ENCODE measurements at regions not wholly inside any gene's neighbourhood (a gene's known extent, or its start where the extent isn't known, plus 50 kb on each side); places are given as distances from the start of the nearest gene placed in this dataset.

DNA sequence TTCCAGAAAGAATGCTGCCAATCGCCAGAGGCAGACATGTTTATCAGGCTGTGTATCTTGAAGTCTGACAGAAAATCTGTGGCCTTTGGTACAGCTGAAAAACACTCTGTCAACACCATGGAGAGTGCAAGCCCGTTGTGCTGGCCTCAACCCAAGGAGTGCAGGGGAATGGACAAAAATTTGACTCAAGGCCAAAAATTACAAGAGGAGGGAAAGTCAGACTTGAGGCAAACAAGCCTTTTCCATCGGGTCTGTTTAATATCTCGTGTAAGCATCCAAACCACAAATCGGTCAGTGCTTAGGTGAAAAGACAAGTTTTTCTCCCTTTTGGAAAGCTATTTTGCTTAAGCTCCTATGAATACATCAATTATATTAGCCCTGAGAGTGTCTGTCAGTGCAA, 305.3 kb upstream of the NFE2L3 start:
- peak in 5 of 7 donors; percentile 41 to 72 (median 65) for DNase-seq
- Histone ChIP-seq H3K36me3 (replicated peaks in 1 of 2) (no peaks in the 10 kb centered on the region), H3K4me3 (no peak overlapping the region), H3K27me3 (no peaks in the 10 kb centered on the region), H3K4me1 (replicated peaks in 1 of 2) (peaks cover 10 to 32% of the 10 kb centered on the region in 2 donors), H3K9me3 (replicated peaks in 1 of 3) (no peaks in the 10 kb centered on the region), H3K27ac (peak overlapping the region in 1 of 5 donors; percentile 50)
- TF ChIP-seq, protein P1, sequence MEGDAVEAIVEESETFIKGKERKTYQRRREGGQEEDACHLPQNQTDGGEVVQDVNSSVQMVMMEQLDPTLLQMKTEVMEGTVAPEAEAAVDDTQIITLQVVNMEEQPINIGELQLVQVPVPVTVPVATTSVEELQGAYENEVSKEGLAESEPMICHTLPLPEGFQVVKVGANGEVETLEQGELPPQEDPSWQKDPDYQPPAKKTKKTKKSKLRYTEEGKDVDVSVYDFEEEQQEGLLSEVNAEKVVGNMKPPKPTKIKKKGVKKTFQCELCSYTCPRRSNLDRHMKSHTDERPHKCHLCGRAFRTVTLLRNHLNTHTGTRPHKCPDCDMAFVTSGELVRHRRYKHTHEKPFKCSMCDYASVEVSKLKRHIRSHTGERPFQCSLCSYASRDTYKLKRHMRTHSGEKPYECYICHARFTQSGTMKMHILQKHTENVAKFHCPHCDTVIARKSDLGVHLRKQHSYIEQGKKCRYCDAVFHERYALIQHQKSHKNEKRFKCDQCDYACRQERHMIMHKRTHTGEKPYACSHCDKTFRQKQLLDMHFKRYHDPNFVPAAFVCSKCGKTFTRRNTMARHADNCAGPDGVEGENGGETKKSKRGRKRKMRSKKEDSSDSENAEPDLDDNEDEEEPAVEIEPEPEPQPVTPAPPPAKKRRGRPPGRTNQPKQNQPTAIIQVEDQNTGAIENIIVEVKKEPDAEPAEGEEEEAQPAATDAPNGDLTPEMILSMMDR (IDR thresholded peaks at IDR 0.05): no peak
- TF ChIP-seq POLR2A (IDR thresholded peaks at IDR 0.05): no peak
- intact Hi-C loops (cut with DNase I): loop anchor here in 1 of 2 donors (5.0 to 10.0 kb wide), 2 partner anchors 122 to 599 kb away; no protein-coding TSS in a partner anchor
- 44 to 62% (median 52%) methylated on average over 5 of the region's 5 CpGs for WGBS, 4 donors

DNA sequence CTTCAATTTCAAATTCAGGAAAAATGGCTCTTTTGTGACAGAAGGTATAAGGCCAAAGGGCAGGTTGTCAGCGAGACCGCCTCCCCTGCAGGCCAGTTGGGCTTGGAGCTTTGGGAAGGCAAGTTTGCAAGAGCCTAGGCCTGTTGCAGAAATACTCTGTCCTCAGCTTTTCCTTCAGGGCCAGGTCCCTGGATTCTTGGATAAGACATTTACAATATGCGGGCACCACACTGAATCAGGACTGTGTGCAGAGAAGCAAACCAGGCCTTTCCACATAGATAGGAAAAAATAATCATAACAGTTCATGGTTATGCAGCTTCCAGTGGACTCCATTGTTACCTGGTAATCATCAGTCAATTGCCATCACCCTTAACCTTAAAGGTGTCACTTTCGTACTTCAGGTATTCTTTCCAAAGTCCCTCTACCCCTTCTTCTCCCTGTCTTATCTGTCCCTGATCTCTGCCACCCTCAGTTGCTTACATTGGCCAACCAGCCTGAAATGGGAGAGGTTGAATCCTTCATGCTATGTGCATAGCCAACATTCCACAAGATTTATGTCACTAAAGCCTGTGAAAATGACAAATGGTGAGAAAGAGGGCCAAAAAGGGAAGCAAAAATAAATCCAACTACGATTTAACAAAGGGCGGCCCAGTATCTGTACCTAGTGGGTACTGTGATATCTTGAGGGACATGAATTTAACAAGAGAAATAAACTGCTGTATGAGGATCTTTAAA, 304.5 kb upstream of the NFE2L3 start:
- WGBS, 4 donors: 77 to 87% (median 80%) methylated on average over 5 to 6 of the region's 6 CpGs

DNA sequence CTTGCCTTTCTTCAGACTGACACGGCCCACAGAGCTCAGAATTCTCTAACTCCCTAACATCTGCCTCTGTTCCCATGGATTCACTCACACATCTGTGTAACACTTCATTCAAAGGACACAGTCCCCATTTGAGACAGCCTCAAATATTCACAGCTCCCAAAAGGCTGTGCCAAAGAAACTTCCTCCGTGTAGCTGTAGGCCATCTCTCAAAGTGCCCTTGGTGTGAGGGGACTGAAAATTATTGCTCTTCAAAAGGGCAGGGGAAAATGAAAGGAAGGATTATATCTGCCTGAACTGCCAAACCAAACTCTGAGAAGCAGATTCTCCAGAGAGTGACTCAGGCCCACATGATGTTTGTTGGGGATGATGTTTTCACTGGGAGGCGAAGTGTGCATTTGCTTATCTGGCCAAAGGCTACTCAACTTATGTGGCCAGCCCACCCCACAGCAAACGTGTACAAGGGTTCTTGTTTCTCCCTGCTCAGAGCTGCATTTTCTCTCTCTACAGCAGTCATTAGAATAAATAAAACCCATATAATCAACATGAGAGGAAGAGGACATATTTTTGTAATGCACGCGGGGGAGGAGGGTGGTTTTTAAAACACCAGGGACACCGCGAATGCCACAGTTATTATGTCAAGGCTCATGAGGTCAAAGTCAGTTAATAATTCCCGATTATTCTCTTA, 302.4 kb upstream of the NFE2L3 start:
- peak in 5 of 7 donors; percentile 57 to 81 (median 62) for DNase-seq
- TF ChIP-seq, protein P1 (IDR thresholded peaks at IDR 0.05): no peak
- TF ChIP-seq POLR2A (IDR thresholded peaks at IDR 0.05): peak in 1 of 2 donors; percentile 16
- Histone ChIP-seq H3K27me3 (peaks cover 23% of the 10 kb centered on the region), H3K27ac (peak overlapping the region in 4 of 5 donors; percentile 64 to 77 (median 67)), H3K4me1 (replicated peaks in 1 of 2) (peaks cover 10 to 45% of the 10 kb centered on the region in 2 donors), H3K4me3 (no peak overlapping the region), H3K9me3 (replicated peaks in 1 of 3) (no peaks in the 10 kb centered on the region), H3K36me3 (replicated peaks in 1 of 2) (no peaks in the 10 kb centered on the region)
- 31 to 39% (median 33%) methylated on average over 9 of the region's 9 CpGs for WGBS, 4 donors
- intact Hi-C loops (cut with DNase I): loop anchor here (5.0 to 10.0 kb wide), 5 partner anchors 125 to 602 kb away; no protein-coding TSS in a partner anchor

More for the DNA sequence above, 304.5 kb upstream of the NFE2L3 start:
- H3K27me3 ChIP-seq: peaks cover 3% of the 10 kb centered on the region
- H3K4me3 ChIP-seq: no peak overlapping the region
- no peaks in the 10 kb centered on the region for H3K36me3 ChIP-seq (replicated peaks in 1 of 2)
- H3K9me3 ChIP-seq (replicated peaks in 1 of 3): no peaks in the 10 kb centered on the region
- no peak for DNase-seq
- H3K4me1 ChIP-seq (replicated peaks in 1 of 2): peaks cover 10 to 40% of the 10 kb centered on the region in 2 donors
- peak overlapping the region in 2 of 5 donors; percentile 4 to 50 for H3K27ac ChIP-seq
- no peak for TF ChIP-seq POLR2A (IDR thresholded peaks at IDR 0.05)
- TF ChIP-seq, protein P1 (IDR thresholded peaks at IDR 0.05): no peak
- intact Hi-C loops (cut with DNase I): loop anchor here in 1 of 2 donors (5.0 to 10.0 kb wide), 2 partner anchors 123 to 600 kb away; no protein-coding TSS in a partner anchor

DNA sequence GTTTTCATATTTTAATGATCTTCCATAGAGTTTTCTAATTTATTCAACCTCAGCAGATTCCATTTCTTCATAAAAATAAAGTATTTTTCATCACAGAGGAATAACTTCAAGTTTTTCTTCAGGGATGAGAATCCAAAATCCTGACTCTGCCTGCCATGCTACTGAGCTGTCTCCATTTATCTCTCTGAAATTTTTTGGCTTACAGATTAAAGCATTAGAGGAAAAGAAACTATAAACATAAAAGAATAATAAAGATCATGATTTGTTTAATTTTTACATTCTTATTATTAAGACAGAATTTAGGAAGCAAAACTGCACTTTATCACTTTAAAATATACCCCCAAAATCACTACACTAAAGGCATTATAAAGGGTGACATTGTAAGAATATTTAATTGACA, 301.8 kb upstream of the NFE2L3 start:
- H3K27ac ChIP-seq: peak overlapping the region in 4 of 5 donors; percentile 64 to 77 (median 67)
- no peak overlapping the region for H3K4me3 ChIP-seq
- peaks cover 29% of the 10 kb centered on the region for H3K27me3 ChIP-seq
- H3K36me3 ChIP-seq (replicated peaks in 1 of 2): no peaks in the 10 kb centered on the region
- H3K9me3 ChIP-seq (replicated peaks in 1 of 3): no peaks in the 10 kb centered on the region
- DNase-seq: no peak
- TF ChIP-seq, protein P1 (IDR thresholded peaks at IDR 0.05): no peak
- TF ChIP-seq POLR2A (IDR thresholded peaks at IDR 0.05): no peak
- intact Hi-C loops (cut with DNase I): loop anchor here (5.0 to 10.0 kb wide), 3 partner anchors 283 to 595 kb away; no protein-coding TSS in a partner anchor
- peaks cover 10 to 45% of the 10 kb centered on the region in 2 donors for H3K4me1 ChIP-seq (replicated peaks in 1 of 2)

All from adrenal gland (tissue), 9 donors.